Ascending aorta (tissue), 2 donors: ENCODE measurements at regions not wholly inside any gene's neighbourhood (a gene's known extent, or its start where the extent isn't known, plus 50 kb on each side); places are given as distances from the start of the nearest gene placed in this dataset.

Experiments used
- DNase-seq, 2 donors: peaks; one replicate each; pipeline ENCODE4 v3.0.0-alpha.2; 2019; ENCODE audit warnings: low spot score in 2 of 2
- H3K27ac ChIP-seq, 2 donors: fragments of 200-600 bp; sonication (generic); one replicate each; pipeline ENCODE4 v1.5.1; 2016 to 2017; ENCODE audit warnings: mild to moderate bottlenecking in 1 of 2
- H3K27me3 ChIP-seq: fragments of 200-600 bp; sonication (generic); one replicate; pipeline ENCODE4 v1.5.1; 2017
- H3K36me3 ChIP-seq, 2 donors: fragments of 200-600 bp; sonication (generic); one replicate each; pipeline ENCODE4 v1.5.1; 2016
- H3K4me1 ChIP-seq, 2 donors: fragments of 200-600 bp; sonication (generic); one replicate each; pipeline ENCODE4 v1.5.1; 2016 to 2017; ENCODE audit warnings: mild to moderate bottlenecking in 1 of 2
- H3K4me3 ChIP-seq, 2 donors: fragments of 200-600 bp; sonication (generic); one replicate each; pipeline ENCODE4 v1.5.1; 2016 to 2017; ENCODE audit warnings: mild to moderate bottlenecking in 1 of 2
- H3K9me3 ChIP-seq, 2 donors: fragments of 200-600 bp; sonication (generic); one replicate each; pipeline ENCODE4 v1.5.1; 2016
- CTCF ChIP-seq, 3 experiments: fragments of 200-600 bp in 2 of 3; fragments of 450-650 bp in 1 of 3; sonication (generic) in 2 of 3; IDR thresholded peaks; one replicate each; pipeline ENCODE4 v1.5.1; 2016 to 2019; ENCODE audit warnings: antibody characterized with exemption in 3 of 3, mild to moderate bottlenecking in 1 of 3, moderate library complexity in 1 of 3
- intact Hi-C: fragments of 100-400 bp; cut with DNase I; formaldehyde crosslinking; loops from one replicate; pipeline ENCODE4 v1.15.1; 2023

DNA sequence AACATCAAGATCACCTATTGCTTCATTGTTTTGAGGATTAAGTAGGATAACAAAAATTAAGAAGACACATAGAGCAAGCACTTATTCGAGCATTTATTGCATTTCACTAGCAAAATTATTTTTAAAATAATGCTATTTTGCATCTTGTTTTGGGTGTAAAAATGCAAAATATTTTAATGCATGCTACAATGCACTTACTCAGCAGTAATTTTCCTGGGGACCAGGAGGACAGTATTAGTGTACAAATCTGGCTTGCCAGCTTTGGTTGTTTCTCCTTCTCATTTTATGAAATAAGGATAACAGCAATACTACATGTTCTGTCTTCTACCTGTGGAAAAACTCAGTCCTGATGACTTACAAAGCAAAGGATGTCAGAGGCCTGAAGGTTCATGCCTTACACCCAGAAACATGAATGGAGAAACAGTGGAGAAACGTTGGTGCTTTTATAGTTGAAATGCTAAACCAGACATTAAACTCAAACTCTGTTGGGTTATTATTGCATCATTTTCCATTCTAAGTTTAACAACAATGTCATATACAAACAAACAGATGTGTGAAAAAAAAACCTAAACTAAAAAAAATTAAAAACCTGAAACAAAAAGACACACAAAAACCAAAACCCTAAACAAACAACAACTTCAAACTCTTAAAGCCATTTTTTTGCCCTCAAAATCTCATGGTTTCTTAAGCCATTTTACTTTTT is 50.2 kb upstream of the ATXN1 start:
- Histone ChIP-seq H3K4me3 (no peak overlapping the region), H3K4me1 (no peaks in the 10 kb centered on the region), H3K27me3 (no peaks in the 10 kb centered on the region), H3K36me3 (no peaks in the 10 kb centered on the region), H3K9me3 (peaks cover 0 to 3% of the 10 kb centered on the region in 2 donors), H3K27ac (no peak overlapping the region)
- TF ChIP-seq CTCF (IDR thresholded peaks at IDR 0.05) = no peak
- DNase-seq = no peak
- intact Hi-C loops = no loop called here
